ENCODE measurements at regions not wholly inside any gene's neighbourhood (a gene's known extent, or its start where the extent isn't known, plus 50 kb on each side); places are given as distances from the start of the nearest gene placed in this dataset.
A peak's percentile ranks its signal among the peaks of the same experiment; 100 is the strongest.

DNA sequence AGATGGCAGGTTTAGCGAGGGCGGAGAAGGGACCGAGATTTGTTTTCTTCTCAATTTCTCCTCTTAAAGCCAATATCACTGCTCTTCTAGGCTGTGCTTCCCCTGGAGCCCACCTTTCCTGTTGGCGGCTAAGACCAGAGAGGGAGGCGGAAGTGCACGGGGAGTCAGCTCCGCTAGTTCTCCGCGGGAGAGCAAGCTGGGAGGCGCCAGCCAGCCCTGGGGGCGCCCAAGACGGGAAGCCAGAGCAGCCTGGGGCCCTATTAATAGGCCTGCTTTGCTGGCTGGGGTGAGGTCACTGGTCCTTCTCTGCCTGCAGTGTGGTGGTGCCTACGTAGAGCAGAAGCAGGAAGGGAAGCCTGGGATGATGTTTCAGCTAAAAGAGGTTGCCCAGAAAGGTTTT, 61.6 kb downstream of the LSM5 start:
- no peak for DNase-seq

DNA sequence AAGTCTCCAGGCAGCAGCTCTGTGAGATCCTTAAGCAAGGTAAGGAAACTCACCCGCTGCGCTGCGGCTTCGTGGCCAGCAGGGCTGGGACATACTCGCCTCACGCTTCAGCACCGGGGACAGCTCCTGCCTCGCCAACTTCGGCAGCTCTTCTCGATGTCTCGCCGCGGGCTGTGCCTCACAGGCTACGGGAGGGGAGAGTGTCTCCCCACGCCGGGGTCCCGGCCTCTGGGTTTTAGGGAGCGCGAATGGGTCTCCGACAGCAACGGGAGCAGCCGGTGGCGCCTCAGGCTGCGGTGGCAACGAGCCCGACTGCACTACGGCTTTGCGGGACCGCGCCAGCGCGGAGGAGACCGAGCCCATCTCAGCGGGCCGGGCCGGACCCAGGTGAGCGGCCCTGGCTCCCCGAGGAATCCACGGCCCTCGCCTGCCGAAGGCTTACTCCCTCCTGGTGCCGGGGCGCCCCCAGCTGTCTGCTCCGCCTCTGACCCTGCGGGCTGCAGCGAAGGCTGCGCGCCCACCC, 62.4 kb downstream of the LSM5 start:
- peak; percentile 11 for DNase-seq

- DNase-seq, result no peak
Observed at GRCh38 chr7:32416846-32417245, 73.3 kb downstream of the LSM5 start.

DNA sequence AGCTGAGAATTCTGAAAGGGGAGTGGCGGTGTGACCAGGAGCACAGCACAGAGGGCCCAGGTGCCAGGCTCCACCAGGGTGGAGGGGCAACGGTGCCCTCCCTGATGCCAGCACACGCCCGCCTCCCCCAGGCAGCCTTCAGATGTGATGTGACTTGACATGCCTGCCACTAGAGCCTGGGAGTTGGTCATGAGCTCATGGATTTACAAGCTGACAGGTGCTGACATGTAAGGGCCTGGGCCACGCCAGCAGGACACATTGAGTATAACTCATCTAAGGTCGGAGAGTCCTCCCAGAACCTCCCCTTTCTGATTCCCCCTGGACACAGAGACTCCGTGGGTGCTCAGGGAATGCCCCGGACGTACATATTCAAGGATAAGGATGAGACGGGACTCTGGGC, 74.2 kb downstream of the LSM5 start:
- no peak for DNase-seq

GRCh38 chr7:32415519-32415918, 74.7 kb downstream of the LSM5 start:
- no peak for DNase-seq

GRCh38 chr7:32412471-32412870, 77.7 kb downstream of the LSM5 start:
- DNase-seq, result no peak

DNA sequence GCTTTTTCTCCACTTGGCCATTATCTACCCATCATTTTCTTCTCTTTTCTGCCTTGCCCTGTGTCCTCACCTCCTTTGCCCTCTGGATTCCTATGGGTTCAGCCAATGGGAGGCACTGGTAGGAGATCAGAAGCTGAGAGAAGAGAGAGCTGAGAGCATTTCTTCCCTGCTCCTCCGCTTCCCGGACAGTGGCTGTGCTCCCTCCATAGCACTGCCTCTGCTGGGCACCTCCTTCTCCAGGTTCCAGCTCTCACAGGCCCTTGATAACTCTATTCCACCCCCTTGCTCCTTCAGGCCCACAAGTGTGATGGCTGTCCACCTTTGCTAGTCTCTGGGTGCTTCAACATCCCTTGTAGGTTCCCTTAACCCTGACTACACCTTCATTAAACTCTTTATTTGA, 79.6 kb downstream of the LSM5 start:
- no peak for DNase-seq

DNA sequence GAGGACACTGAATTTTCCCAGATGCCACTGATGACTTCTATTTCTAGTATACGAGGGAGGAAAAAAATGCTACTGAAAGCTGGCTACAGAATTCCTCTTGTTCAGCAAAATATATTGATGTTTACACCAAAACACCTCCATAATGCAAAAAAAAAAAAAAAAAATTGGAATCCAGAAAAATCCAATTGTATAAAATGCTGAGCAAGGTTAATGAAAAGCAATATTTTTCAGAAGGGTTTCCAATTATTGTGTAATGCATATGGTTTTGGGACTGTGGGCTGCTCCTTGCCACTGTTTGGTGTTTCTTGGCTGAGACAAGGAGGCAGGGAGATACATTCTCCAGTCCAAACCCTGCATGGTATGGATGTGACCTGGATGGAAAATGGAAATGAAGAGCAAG, 83.8 kb downstream of the LSM5 start:
- no peak for DNase-seq

- no peak for DNase-seq
Observed at GRCh38 chr7:32403463-32404229, 86.5 kb downstream of the LSM5 start.

GRCh38 chr7:32400676-32401075, 89.5 kb downstream of the LSM5 start:
- no peak for DNase-seq

- DNase-seq, result no peak
Observed at GRCh38 chr7:32399311-32399710, 90.9 kb downstream of the LSM5 start.

DNA sequence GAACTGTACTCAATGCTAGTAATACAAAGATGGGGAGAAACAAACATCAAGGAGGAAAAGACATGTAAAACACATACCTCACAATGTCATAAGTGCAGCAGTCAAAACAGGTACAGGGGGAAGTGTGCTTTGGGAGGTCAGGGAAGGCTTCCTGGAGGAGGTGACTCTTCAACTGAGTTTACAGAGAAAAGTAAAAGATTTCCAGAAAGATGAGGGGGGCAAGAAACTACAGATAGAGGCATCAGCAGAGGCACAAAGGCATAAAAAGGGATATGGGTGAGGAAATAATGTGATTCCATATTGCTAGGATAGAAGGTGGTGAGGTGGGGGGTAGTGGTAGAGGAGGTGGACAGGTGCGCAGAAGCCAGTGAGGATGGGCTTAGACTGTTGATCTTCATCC, 95.0 kb downstream of the LSM5 start:
- DNase-seq, result no peak

DNA sequence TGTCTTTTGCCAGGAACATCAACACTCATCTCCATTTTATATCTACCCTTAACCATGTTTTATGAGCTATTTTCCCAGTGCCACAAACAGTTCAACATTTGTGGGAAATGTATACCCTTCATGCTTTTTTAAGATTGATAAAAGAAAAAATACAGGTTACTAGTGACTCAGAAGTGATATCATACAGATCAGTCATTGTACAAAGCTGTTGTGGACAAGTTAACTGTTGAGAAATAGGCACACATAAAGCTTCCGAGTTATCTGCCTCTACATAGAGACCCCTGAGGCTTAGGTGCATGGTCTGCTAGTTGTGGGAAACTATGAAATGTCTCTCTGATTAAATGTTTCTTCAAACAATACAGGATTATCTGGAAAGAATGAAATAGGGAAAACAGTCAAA, 96.3 kb downstream of the LSM5 start:
- no peak for DNase-seq

DNA sequence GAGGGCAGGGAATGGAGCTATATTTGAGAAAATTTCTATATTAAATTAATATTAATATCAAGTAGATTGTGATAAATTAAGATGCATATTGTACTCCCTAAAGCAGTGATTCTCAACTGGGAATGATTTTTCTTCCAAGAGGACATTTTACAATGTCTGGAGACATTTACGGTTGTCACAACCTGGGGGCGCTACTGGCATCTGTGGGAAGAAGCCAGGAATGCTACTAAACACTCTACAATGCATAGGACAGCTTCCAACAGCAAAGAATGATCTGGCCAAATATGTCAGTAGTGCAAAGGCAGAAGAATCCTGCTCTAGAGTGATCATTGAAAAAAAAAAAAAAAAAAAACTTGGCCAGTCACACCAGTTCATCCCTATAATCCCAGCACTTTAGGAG, 100.0 kb downstream of the LSM5 start:
- DNase-seq, result no peak

- no peak for DNase-seq
Observed at GRCh38 chr7:32385316-32385956, 104.7 kb downstream of the LSM5 start.

DNA sequence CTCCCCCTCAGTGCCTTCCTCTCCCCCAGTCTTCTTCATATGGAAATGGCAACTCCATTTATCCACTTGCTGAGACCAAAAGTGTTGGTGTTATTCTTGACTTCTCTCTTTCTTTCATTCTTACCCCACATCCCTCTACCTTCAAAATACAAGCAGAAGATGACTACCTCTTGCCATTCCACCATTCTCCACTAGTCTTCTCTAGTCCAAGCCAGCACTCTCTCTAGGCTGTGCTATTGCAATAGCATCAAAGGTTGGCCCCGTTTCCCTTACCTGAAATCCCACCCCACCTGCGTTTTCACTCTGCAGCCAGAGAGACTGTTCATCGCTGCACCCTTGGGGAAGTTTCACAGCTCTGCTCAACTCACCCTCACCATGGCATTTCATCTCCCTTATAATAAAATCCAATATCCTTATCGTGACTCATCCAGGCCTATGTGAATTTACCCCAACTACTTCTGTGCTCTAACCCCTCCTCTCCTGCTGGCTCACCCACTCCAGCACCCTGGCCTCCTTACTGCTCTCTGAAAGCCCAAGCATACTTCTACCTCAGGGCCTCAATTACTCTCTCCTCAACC, 109.1 kb downstream of the LSM5 start:
- DNase-seq, result no peak

DNA sequence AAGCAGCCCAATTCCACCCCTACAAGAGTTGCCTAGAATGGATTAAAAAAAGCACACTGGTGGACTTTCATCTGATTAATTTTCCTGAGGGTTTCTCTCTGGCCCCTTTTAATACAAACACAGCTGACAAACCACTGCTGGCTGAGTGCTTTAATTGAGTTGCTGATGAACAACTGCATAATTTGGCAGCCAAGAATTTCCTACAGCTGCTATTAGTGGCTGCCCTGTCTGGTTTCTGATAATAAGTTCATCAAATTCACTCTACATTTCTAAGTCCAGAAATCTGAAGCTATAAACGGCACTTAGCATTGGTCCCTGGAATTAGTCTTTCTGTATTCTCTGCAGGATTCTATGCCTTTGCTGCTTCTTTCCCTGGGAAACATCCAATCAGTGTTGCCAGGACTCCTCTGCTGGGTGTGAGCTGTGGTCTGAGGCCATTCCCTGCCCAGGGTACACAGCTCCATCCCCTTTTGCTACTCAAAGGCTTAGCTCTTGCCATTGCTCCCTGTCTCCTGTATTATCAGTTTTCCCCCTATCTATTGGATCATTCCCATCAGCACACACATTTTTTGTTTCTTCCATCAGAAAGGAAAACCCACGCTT, 110.6 kb downstream of the LSM5 start:
- no peak for DNase-seq

DNA sequence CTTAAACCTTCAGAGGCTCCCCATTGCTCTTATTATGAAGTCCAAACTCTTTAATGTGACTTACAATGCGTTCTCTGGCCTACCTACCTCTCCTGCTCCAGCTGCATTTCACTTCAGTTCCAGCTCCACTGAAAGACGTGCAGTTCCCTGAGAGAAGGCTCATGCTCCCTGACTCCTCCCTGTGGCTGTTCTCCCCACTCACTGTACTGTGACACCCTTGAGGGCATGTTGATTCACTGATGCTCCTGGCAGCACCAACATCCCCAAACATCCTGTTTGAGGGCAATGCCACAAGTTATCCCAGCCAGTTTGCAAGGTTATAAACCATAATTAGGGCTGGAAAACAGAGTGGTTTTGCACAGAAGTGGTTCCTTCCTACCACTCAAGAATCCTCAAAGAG, 111.2 kb downstream of the LSM5 start:
- no peak for DNase-seq

- DNase-seq, result no peak
Observed at GRCh38 chr7:32364581-32364980, 125.6 kb downstream of the LSM5 start.

GRCh38 chr7:32360127-32360526, 130.1 kb downstream of the LSM5 start:
- no peak for DNase-seq

- DNase-seq, result no peak
Observed at GRCh38 chr7:32357535-32358277, 132.5 kb downstream of the LSM5 start.

DNA sequence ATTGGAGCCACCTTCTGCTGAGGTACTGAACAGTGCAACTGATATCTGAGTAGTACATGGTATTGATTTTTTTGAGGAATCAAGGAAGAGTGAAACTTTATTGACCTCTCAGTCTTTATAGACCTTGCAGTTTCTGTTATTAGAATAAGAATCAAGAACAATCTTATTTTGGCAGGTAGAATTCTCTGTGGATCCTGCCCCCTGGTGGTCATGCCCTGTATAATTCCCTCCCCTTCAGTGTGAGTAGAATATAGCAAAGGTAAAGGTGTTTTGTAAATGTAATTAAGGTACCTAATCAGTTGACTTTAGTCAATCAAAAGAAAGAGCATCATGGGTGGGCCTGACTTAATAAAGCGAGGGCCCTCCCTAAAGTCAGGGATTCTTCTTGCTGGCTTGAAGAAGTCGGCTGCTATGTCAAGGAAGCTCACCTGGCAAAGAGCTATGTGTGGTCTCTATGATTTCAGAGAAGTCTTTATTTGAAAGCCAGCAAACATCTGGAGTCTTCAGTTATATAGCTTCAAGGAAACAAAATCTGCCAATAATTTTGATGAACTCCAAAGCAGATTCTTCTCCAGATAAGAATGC, 142.8 kb downstream of the LSM5 start:
- no peak for DNase-seq

- no peak for DNase-seq
Observed at GRCh38 chr7:32346253-32346652, 143.9 kb downstream of the LSM5 start.
